Aorta (tissue), 5 donors: ENCODE measurements at regions not wholly inside any gene's neighbourhood (a gene's known extent, or its start where the extent isn't known, plus 50 kb on each side); places are given as distances from the start of the nearest gene placed in this dataset.

Experiments
- ATAC-seq: fragments of 200-7000 bp; cut with Tn5 transposase; one replicate; pipeline ENCODE4 v1.9.1; 2022; ENCODE audit warnings: moderate library complexity; ENCODE audit not compliant: low FRiP score
- DNase-seq, 2 donors: peaks; one replicate each; pipeline ENCODE4 v3.0.0-alpha.2; 2020
- H3K27ac ChIP-seq, 2 donors: one replicate each; pipeline ENCODE4 v1.5.1; 2013; ENCODE audit warnings: low read length in 2 of 2, mild to moderate bottlenecking in 2 of 2, moderate library complexity in 2 of 2, control low read depth in 1 of 2, inconsistent platforms in 1 of 2, low read depth in 1 of 2
- H3K27me3 ChIP-seq, 2 donors: one replicate each; pipeline ENCODE4 v1.6.1; 2013; ENCODE audit warnings: control low read depth in 1 of 2, low read length in 1 of 2, mild to moderate bottlenecking in 1 of 2, moderate library complexity in 1 of 2; ENCODE audit not compliant: insufficient read depth in 2 of 2, control insufficient read depth in 1 of 2
- H3K36me3 ChIP-seq, 2 donors: one replicate each; pipeline ENCODE4 v1.6.1; 2013; ENCODE audit warnings: control low read depth in 1 of 2, low read length in 1 of 2, mild to moderate bottlenecking in 1 of 2; ENCODE audit not compliant: insufficient read depth in 2 of 2, control insufficient read depth in 1 of 2
- H3K4me1 ChIP-seq, 2 donors: one replicate each; pipeline ENCODE4 v1.6.1; 2013; ENCODE audit warnings: low read length in 2 of 2, control low read depth in 1 of 2, mild to moderate bottlenecking in 1 of 2, moderate library complexity in 1 of 2; ENCODE audit not compliant: insufficient read depth in 2 of 2, control insufficient read depth in 1 of 2
- H3K4me3 ChIP-seq, 2 donors: one replicate each; pipeline ENCODE4 v1.5.1; 2013; ENCODE audit warnings: low read length in 2 of 2, control low read depth in 1 of 2, mild to moderate bottlenecking in 1 of 2
- H3K9me3 ChIP-seq: one replicate; pipeline ENCODE4 v1.6.1; 2013; ENCODE audit warnings: mild to moderate bottlenecking, low read length; ENCODE audit not compliant: control insufficient read depth
- WGBS, 2 donors: extraction: QIAGEN DNeasy Blood & Tissue Kit; methylation state at CpG; one replicate each; pipeline ENCODE4 v1.1.7; 2013; 5-methylcytosine and 5-hydroxymethylcytosine counted together
- intact Hi-C, 2 donors: fragments of 100-400 bp; cut with DNase I; formaldehyde crosslinking; loops; one replicate each; pipeline versions ENCODE4 v1.14.2 to v1.15.0; 2022
- donor health status: healthy with polysubstance abuse.
- donor health status: Bipolar disorder and iron deficiency.
- donor health status: DM: no; HTN: no; CAD: no.
- donor health status: DM: no; HTN: no; CAD: no.
- donor health status: DM: yes; HTN: yes; CAD: no.

DNA sequence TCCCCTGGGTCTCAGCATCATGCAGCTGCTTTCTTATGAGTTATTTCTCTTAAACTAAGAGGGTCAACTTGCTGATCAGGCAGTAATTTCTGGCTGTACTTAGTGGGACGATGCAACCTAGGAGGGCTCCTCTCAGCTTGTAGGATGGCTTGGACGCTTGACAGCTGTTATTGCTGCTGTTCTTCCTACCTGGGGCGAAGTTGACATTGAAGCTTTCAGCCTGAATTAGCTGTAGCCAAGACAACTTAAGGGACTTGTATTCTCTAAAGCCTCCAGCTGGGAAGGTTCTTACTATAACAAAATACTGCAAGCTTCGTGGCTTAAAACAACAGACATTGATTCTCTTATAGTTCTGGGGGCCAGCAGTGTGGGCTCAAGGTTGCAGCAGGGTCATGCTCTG, 224.9 kb downstream of the ACTR3B start:
- no peak for ATAC-seq
- intact Hi-C loops = no loop called here

DNA sequence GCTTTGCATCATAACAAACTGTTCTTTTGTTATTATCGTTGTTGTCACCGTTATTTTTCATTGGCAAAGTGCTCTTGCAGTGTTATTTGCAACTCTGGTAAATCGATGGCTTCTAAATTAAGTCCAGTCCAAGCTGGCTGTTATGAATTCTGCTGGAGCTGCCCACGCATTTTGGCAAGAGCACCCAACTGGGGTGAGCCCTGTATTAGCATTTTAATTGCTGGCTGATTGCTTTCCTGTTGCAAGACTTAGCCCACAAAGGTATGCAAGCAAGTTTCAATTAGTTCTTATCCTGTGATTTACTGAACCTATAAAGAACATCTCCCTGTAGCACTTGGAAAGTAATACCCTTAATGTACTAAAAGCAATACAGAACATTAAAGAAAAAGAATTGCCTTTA, 226.8 kb downstream of the ACTR3B start:
- H3K9me3 ChIP-seq = no peaks in the 10 kb centered on the region
- H3K4me1 ChIP-seq = peaks cover 2% of the 10 kb centered on the region in 2 donors
- H3K27me3 ChIP-seq = no peaks in the 10 kb centered on the region
- H3K36me3 ChIP-seq = no peaks in the 10 kb centered on the region
- H3K4me3 ChIP-seq = no peak overlapping the region
- intact Hi-C loops = no loop called here
- WGBS, 2 donors = 58 to 63% methylated on average over 4 of the region's 4 CpGs
- no peak for DNase-seq
- ATAC-seq = no peak
- H3K27ac ChIP-seq = no peak overlapping the region

More for the DNA sequence above, 224.9 kb downstream of the ACTR3B start:
- Histone ChIP-seq H3K4me1 (peaks cover 0 to 2% of the 10 kb centered on the region in 2 donors), H3K36me3 (no peaks in the 10 kb centered on the region), H3K9me3 (no peaks in the 10 kb centered on the region), H3K4me3 (no peak overlapping the region), H3K27ac (no peak overlapping the region), H3K27me3 (no peaks in the 10 kb centered on the region)
- WGBS, 2 donors = 38% methylated on average over 4 of the region's 4 CpGs
- DNase-seq = no peak

DNA sequence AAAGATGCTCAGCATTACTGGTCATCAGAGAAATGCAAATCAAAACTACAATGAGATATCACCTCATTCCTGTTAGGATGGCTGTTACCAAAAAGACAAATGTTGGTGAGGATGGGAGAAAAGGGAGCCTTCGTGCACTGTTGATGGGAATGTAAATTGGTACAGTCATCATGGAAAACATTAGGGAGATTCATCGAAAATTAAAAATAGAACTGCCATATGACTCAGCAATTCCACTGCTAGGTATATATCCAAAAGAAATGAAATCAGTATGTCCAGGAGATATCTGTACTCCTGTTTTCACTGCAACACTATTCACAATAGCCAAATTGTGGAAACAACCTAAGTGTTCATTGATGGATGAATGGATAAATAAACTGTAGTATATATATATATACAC, 228.1 kb downstream of the ACTR3B start:
- Histone ChIP-seq H3K9me3 (no peaks in the 10 kb centered on the region), H3K27ac (no peak overlapping the region), H3K4me3 (no peak overlapping the region), H3K4me1 (peaks cover 2% of the 10 kb centered on the region in 2 donors), H3K36me3 (no peaks in the 10 kb centered on the region), H3K27me3 (no peaks in the 10 kb centered on the region)
- ATAC-seq (no peak), DNase-seq (no peak)
- 74 to 80% methylated on average over 2 of the region's 2 CpGs for WGBS, 2 donors
- intact Hi-C loops = no loop called here

DNA sequence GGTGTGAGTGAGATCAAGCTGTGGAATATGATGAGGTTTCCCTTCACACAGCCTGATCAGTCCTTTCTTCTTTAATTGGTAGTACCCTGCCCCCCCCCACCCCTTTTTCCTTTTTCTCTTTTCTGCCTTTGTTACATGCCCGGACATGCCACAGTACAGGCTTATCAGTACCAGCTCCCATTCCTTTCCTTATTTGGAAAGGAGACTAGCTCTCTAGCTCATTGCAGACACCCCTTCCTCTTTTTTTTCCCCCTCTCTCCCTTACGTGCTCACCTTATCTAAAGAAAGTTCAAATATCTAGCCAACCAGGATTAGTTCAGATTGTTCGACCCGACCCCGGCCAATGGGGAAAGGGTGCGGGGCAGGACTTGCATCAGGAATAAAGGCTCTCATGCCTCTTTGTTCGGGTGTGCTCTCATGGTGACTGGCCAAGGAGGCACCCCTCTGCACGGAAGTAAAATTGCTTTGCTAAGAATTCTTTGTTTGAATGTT, 230.4 kb downstream of the ACTR3B start:
- DNase-seq (no peak), ATAC-seq (no peak)
- Histone ChIP-seq H3K4me1 (peaks cover 0 to 2% of the 10 kb centered on the region in 2 donors), H3K27ac (no peak overlapping the region), H3K27me3 (no peaks in the 10 kb centered on the region), H3K9me3 (no peaks in the 10 kb centered on the region), H3K36me3 (no peaks in the 10 kb centered on the region), H3K4me3 (no peak overlapping the region)
- intact Hi-C loops = no loop called here
- WGBS, 2 donors = 30 to 35% methylated on average over 8 of the region's 8 CpGs

DNA sequence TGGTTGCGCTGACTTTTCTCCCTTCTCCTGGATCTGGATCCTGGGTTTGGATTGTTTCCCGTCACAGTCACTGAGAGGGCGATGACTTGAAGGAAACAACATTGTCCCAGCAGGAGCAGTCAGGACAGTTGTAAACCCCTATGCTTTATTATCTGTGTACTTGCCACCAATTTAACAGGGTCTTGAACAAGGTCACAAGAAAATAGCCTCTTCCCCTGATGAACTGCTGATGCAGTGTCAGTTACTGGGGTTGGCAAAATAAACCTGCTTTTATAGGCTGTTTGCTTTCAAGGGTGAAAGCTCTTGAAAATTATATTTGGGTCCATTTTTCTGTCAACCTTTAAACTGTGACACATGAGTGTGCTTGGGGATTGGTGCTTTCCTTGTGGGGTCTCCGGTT, 238.9 kb downstream of the ACTR3B start:
- Histone ChIP-seq H3K27me3 (no peaks in the 10 kb centered on the region), H3K9me3 (peaks cover 4% of the 10 kb centered on the region), H3K27ac (no peak overlapping the region), H3K4me3 (no peak overlapping the region), H3K4me1 (no peaks in the 10 kb centered on the region), H3K36me3 (no peaks in the 10 kb centered on the region)
- 31 to 58% methylated on average over 4 of the region's 4 CpGs for WGBS, 2 donors
- ATAC-seq (no peak), DNase-seq (no peak)
- intact Hi-C loops = no loop called here

DNA sequence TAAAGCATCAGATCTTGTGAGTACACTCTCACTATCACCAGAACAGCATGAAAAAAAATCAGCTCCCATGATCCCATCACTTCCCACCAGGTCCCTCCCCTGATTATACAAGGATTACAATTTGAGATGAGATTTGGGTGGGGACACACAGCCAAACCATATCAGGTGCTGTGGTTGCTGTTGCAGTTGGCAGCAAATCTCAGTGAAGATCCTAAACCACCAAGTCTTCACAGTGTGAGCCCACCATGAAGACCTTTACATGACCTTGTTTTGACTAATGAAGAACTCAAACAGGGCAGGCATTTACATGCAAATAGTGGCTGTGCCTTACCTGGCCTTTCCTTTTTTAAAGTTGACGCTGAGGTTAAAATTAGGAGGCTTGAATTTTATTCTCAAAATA, 242.6 kb downstream of the ACTR3B start:
- no peaks in the 10 kb centered on the region for H3K27me3 ChIP-seq
- ATAC-seq = no peak
- no peak overlapping the region for H3K4me3 ChIP-seq
- H3K9me3 ChIP-seq = peaks cover 4% of the 10 kb centered on the region
- no peak for DNase-seq
- H3K4me1 ChIP-seq = no peaks in the 10 kb centered on the region
- intact Hi-C loops = no loop called here
- WGBS, 2 donors = 45 to 68% methylated on average over 1 of the region's 1 CpG
- H3K27ac ChIP-seq = no peak overlapping the region
- H3K36me3 ChIP-seq = no peaks in the 10 kb centered on the region

DNA sequence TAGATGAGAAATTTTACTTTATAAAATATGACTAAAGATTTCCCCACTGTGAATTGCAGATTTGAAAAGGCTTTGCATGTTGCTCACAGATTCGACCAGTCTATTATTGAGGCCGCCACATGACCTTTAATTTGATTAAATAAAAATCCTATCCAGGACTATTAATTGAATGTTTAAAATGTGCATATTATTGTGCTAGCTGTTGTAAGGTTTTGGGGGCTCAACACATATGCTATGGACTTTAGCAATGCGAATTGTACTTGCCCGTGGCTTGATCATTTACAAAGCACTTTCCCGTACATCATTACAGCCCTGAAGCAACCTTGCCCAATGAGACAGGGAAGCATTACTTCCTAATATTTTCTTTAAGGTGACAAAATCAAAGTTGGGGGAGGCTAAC, 243.0 kb downstream of the ACTR3B start:
- Histone ChIP-seq H3K4me1 (no peaks in the 10 kb centered on the region), H3K27ac (no peak overlapping the region), H3K36me3 (no peaks in the 10 kb centered on the region), H3K9me3 (peaks cover 4% of the 10 kb centered on the region), H3K4me3 (no peak overlapping the region), H3K27me3 (no peaks in the 10 kb centered on the region)
- 76 to 87% methylated on average over 5 of the region's 5 CpGs for WGBS, 2 donors
- DNase-seq = no peak
- intact Hi-C loops = no loop called here
- ATAC-seq = no peak

DNA sequence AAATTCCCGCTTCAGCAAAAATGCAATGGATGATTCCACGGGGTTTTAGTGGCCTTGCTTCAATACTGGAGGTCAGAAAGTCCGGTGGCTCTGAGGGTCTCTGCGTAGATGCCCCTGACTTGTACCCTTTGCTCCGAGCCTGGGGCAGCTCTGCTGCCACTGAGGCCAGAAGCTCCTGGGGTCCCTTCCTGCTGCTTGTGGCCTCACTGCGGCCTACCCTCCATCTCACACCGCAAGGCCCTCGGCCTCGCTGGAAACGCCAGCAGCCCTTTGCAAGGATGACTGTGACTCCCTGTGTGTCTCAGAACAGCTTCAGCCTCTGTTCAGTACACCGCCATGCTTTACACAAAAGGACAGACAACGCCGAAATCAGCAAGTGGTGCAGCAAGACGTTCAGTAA, 244.8 kb downstream of the ACTR3B start:
- intact Hi-C loops = no loop called here
- peaks cover 4% of the 10 kb centered on the region for H3K9me3 ChIP-seq
- H3K4me1 ChIP-seq = no peaks in the 10 kb centered on the region
- no peak overlapping the region for H3K4me3 ChIP-seq
- no peaks in the 10 kb centered on the region for H3K27me3 ChIP-seq
- 82 to 86% methylated on average over 14 of the region's 14 CpGs for WGBS, 2 donors
- ATAC-seq (no peak), DNase-seq (no peak)
- no peak overlapping the region for H3K27ac ChIP-seq
- H3K36me3 ChIP-seq = no peaks in the 10 kb centered on the region

DNA sequence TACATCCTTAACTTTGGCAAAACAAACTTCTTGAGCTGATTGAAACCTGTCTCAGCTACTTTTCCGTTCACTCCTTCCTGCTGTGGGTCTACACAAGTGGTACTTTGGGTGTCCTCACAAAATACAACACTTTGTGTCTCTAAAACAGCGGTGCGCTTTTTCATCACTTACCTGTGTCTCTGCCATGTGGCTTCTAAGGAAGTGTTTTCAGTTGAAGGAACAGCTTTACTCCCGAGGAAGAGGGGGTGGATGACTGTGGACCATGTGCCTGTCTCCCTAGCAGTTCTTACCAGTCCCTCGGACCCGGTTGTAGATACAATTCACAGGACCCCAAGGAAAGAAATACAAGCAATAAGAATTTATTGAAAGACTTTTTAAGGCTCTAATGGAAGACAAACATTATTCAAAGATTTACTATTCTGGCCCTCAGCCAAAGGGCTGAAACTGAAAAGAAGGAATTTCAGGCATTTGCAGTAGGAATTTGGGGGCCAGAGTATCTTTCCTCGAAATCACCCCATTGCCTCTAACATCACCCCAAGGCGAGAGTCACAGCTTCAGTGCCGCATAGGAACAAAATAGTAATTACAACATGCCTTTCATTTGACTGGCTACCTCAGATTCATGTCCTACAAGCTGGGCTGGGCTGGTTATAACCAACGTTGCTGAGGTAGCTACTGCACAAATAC, 246.3 kb downstream of the ACTR3B start:
- H3K4me3 ChIP-seq = no peak overlapping the region
- H3K4me1 ChIP-seq = no peaks in the 10 kb centered on the region
- intact Hi-C loops = no loop called here
- no peak for DNase-seq
- no peak overlapping the region for H3K27ac ChIP-seq
- 29 to 39% methylated on average over 10 of the region's 10 CpGs for WGBS, 2 donors
- no peaks in the 10 kb centered on the region for H3K27me3 ChIP-seq
- H3K9me3 ChIP-seq = peaks cover 1% of the 10 kb centered on the region
- H3K36me3 ChIP-seq = no peaks in the 10 kb centered on the region
- ATAC-seq = no peak
